PC-9 (cell line): ENCODE measurements at regions not wholly inside any gene's neighbourhood (a gene's known extent, or its start where the extent isn't known, plus 50 kb on each side); places are given as distances from the start of the nearest gene placed in this dataset.

Experiments used
- CTCF ChIP-seq: fragments of 200-600 bp; sonication (generic); conservative IDR thresholded peaks from 2 replicates; pipeline ENCODE4 v1.6.1; 2017; ENCODE audit warnings: mixed run types, antibody characterized with exemption, mild to moderate bottlenecking, moderate library complexity
- EZH2 ChIP-seq: fragments of 200-600 bp; sonication (generic); IDR thresholded peaks from 2 replicates; pipeline ENCODE4 v1.8.0; 2017; ENCODE audit warnings: antibody characterized with exemption, low read depth

DNA sequence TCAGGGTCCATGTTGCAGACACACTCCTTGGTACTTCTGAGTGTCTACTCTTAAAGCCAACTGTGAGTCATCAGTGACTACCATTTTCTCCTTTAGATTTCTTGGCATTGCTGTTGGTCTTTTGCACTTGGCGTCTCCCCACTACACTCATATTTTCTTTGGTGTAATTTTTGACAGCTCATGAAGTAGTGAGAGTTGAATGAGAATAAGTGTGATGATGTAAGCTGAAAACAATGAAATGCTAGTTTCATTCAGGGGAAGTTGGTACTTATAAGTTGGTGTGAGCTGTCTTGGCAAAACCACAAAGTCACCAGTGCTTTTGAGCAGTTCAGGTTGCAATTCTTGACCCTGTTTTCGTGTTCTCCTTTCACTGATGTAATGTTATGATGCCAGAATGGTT, 142.9 kb upstream of the ARX start:
- no peak for TF ChIP-seq CTCF
- no peak for TF ChIP-seq EZH2
